Kidney (tissue), 13 donors: ENCODE measurements at regions not wholly inside any gene's neighbourhood (a gene's known extent, or its start where the extent isn't known, plus 50 kb on each side); places are given as distances from the start of the nearest gene placed in this dataset.

Source experiments
- DNase-seq, 5 donors: peaks; one replicate each; pipeline ENCODE4 v3.0.0-alpha.2; 2013 to 2020
- FAIRE-seq: peaks from 2 replicates; lab custom pipeline; 2012; peaks lifted over from hg19 to GRCh38; lab: Jason Lieb, UNC
- H3K27ac ChIP-seq, 2 donors: one replicate each; pipeline ENCODE4 v1.7.0; 2013; ENCODE audit warnings: low read depth in 2 of 2, low read length in 2 of 2, inconsistent platforms in 1 of 2
- H3K27me3 ChIP-seq: one replicate; pipeline ENCODE4 v1.7.1; 2013; ENCODE audit warnings: low read length, inconsistent platforms; ENCODE audit not compliant: control insufficient read depth, insufficient read depth
- H3K36me3 ChIP-seq, 3 donors: one replicate each; pipeline versions ENCODE4 v1.7.0 to v1.7.1; 2013; ENCODE audit warnings: low read length in 3 of 3, control low read depth in 1 of 3, inconsistent platforms in 1 of 3; ENCODE audit not compliant: insufficient read depth in 3 of 3, control insufficient read depth in 2 of 3
- H3K4me1 ChIP-seq, 3 donors: one replicate each; pipeline versions ENCODE4 v1.7.0 to v1.7.1; 2013; ENCODE audit warnings: low read length in 3 of 3, inconsistent platforms in 1 of 3, low read depth in 1 of 3; ENCODE audit not compliant: control insufficient read depth in 2 of 3, insufficient read depth in 2 of 3
- H3K4me3 ChIP-seq, 3 donors: one replicate each; pipeline versions ENCODE4 v1.7.0 to v1.8.1; 2013; ENCODE audit warnings: low read length in 3 of 3, control low read depth in 1 of 3, inconsistent platforms in 1 of 3
- H3K9ac ChIP-seq, 3 donors: one replicate each; pipeline versions ENCODE4 v1.7.0 to v1.7.1; 2013; ENCODE audit warnings: low read length in 3 of 3, control low read depth in 1 of 3, inconsistent platforms in 1 of 3
- H3K9me3 ChIP-seq, 3 donors: one replicate each; pipeline versions ENCODE4 v1.7.0 to v1.7.1; 2013; ENCODE audit warnings: low read length in 3 of 3, control low read depth in 1 of 3, inconsistent platforms in 1 of 3; ENCODE audit not compliant: control insufficient read depth in 2 of 3, insufficient read depth in 1 of 3
- CTCF ChIP-seq: IDR thresholded peaks from 3 replicates; pipeline ENCODE4 v1.5.1; 2012; ENCODE audit warnings: mild to moderate bottlenecking, moderate library complexity, borderline replicate concordance; ENCODE audit not compliant: insufficient read depth; ENCODE audit errors: extremely low read depth
- intact Hi-C: fragments of 100-400 bp; cut with DNase I; formaldehyde crosslinking; loops from one replicate; pipeline ENCODE4 v1.11.1; 2022
- donor health status: control.
- donor health status: control.
- donor health status: control.
- donor health status: control.
- donor health status: control.
- donor health status: DM: yes; HTN: yes; CAD: no.
- donor health status: Normal renal cell carcinoma (clear cell type).

- DNase-seq (no peak), FAIRE-seq (no peak)
- Histone ChIP-seq H3K9ac (no peak overlapping the region), H3K4me3 (no peak overlapping the region), H3K4me1 (no peaks in the 10 kb centered on the region), H3K9me3 (no peaks in the 10 kb centered on the region), H3K27me3 (no peaks in the 10 kb centered on the region), H3K36me3 (no peaks in the 10 kb centered on the region), H3K27ac (no peak overlapping the region)
- intact Hi-C loops, result no loop called here
- TF ChIP-seq CTCF, result no peak
These were observed 260.6 kb downstream of the TFAP2A start for GRCh38 chr6:10154251-10154650.

DNA sequence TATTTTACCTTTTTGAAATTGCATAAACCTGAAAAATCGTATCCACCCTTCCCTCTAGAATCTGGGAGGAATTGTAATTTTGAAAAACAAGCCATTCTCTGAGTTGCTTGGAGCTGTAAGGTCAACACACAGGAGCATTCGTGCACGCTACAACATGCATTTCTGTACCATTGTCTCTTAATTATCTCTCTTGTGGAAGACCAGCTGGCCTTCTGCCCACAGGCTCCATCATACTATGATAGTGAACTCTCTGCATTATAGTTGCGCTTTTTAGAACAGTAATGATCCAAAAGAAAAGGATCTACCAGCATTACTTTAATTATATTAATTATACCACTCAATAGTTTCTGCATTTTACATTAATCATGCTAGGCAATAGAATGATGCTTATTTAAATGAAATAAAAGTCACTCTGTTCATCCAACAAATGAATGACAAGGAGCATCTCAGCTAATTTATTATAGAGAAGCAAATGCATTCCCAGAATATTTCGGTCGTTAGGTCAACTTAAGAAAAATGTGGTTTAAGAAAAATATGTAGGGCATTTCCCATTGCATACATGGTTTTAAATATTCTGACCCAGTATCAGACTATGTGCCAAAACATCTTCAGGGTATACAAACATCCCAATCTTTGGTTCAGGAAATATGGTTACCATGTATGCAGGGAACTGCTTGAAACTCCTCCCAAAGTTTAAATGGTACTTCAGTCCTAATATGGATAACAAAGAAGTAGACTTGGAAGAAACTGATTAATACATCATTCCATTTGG, 263.5 kb downstream of the TFAP2A start:
- FAIRE-seq (no peak), DNase-seq (no peak)
- H3K36me3 ChIP-seq, result no peaks in the 10 kb centered on the region
- no peak for TF ChIP-seq CTCF
- H3K27ac ChIP-seq, result no peak overlapping the region
- no peaks in the 10 kb centered on the region for H3K9me3 ChIP-seq
- intact Hi-C loops, result no loop called here
- H3K4me3 ChIP-seq, result no peak overlapping the region
- H3K9ac ChIP-seq, result no peak overlapping the region
- no peaks in the 10 kb centered on the region for H3K27me3 ChIP-seq
- no peaks in the 10 kb centered on the region for H3K4me1 ChIP-seq

- no peaks in the 10 kb centered on the region for H3K36me3 ChIP-seq
- no peak overlapping the region for H3K27ac ChIP-seq
- H3K27me3 ChIP-seq, result no peaks in the 10 kb centered on the region
- intact Hi-C loops, result no loop called here
- DNase-seq (no peak), FAIRE-seq (no peak)
- TF ChIP-seq CTCF, result no peak
- H3K9ac ChIP-seq, result no peak overlapping the region
- no peaks in the 10 kb centered on the region for H3K9me3 ChIP-seq
- no peaks in the 10 kb centered on the region for H3K4me1 ChIP-seq
- H3K4me3 ChIP-seq, result no peak overlapping the region
These were observed 265.3 kb downstream of the TFAP2A start for GRCh38 chr6:10149603-10150002.
